ENCODE measurements at regions not wholly inside any gene's neighbourhood (a gene's known extent, or its start where the extent isn't known, plus 50 kb on each side); places are given as distances from the start of the nearest gene placed in this dataset.

GRCh38 chr2:16100006-16100405 is 159.7 kb downstream of the MYCN start:
- 94% methylated on average over 1 of the region's 1 CpG; no CpG with 5 or more reads in 1 of the 2 experiments for WGBS, 2 experiments (ENCODE audit: extremely low coverage in 1 of 2, insufficient coverage in 1 of 2, insufficient read length in 1 of 2, insufficient replicate concordance in 2 of 2, low coverage in 1 of 2, low lambda C conversion rate in 2 of 2, missing lambda C conversion rate in 1 of 2)
- no peak overlapping the region for H3K9ac ChIP-seq (replicated peaks in 1 of 4; ENCODE audit: extremely low read depth in 1 of 4, low read depth in 3 of 4, low read length in 3 of 4)
- no peak overlapping the region for H3K27ac ChIP-seq (ENCODE audit: low read depth, low read length)
- H3K79me2 ChIP-seq (ENCODE audit: control insufficient read depth in 1 of 2, insufficient read depth in 2 of 2, low read length in 2 of 2), result no peaks in the 10 kb centered on the region
- peak overlapping the region; percentile 1; the same call in 1 of the 2 replicates for H2BK15ac ChIP-seq (ENCODE audit: low read length)
- H3K9me3 ChIP-seq (ENCODE audit: insufficient read depth in 2 of 2, low read depth in 1 of 2, low read length in 1 of 2), result no peaks in the 10 kb centered on the region
- no peak overlapping the region for H3K14ac ChIP-seq (ENCODE audit: insufficient read length)
- H2AK5ac ChIP-seq (ENCODE audit: low read depth, low read length), result no peak overlapping the region
- no peak for DNase-seq (ENCODE audit: low read depth in 1 of 2, low spot score in 2 of 2)
- H2BK120ac ChIP-seq (replicated peaks; ENCODE audit: low read depth, low read length), result no peak overlapping the region
- POLR2A ChIA-PET (ENCODE audit: partially characterized antibody), result no interaction called here
- CTCF ChIA-PET (ENCODE audit: partially characterized antibody), result interaction anchor here (0.7 to 1.1 kb wide), 2 partner anchors 14 to 118 kb away, joined by 3 read pairs; no protein-coding TSS in a partner anchor
- H4K91ac ChIP-seq (replicated peaks; ENCODE audit: insufficient read length, low read length), result no peak overlapping the region
- H4K20me1 ChIP-seq (replicated peaks in 1 of 2; ENCODE audit: control insufficient read depth in 1 of 2, insufficient read depth in 2 of 2, low read length in 2 of 2), result no peaks in the 10 kb centered on the region
- H3K27me3 ChIP-seq (replicated peaks in 1 of 4; ENCODE audit: control insufficient read depth in 3 of 4, extremely low read depth in 1 of 4, insufficient read depth in 3 of 4, low read length in 3 of 4), result no peaks in the 10 kb centered on the region
- H4K5ac ChIP-seq (ENCODE audit: insufficient read length, low read depth, low read length), result no peak overlapping the region
- no peak overlapping the region; the same call in 1 of the 2 replicates for H2BK5ac ChIP-seq (ENCODE audit: low read depth, low read length)
- peaks cover 14 to 22% (median 18%) of the 10 kb centered on the region in 4 experiments for H3K4me1 ChIP-seq (replicated peaks in 1 of 4; ENCODE audit: control insufficient read depth in 3 of 4, insufficient read depth in 4 of 4, low read length in 3 of 4)
- no peaks in the 10 kb centered on the region for H3K36me3 ChIP-seq (ENCODE audit: control insufficient read depth in 2 of 4, insufficient read depth in 4 of 4, low read length in 3 of 4)
- no peak overlapping the region for H4K8ac ChIP-seq (ENCODE audit: extremely low read depth, insufficient read depth, low read length)
- FAIRE-seq, result no peak
- no peak overlapping the region for H3K56ac ChIP-seq (replicated peaks; ENCODE audit: insufficient read length, low read depth, low read length)
- no peak overlapping the region; the same call in 1 of the 2 replicates for H3K18ac ChIP-seq (ENCODE audit: extremely low read depth, low read length)
- no peak overlapping the region for H3K4me3 ChIP-seq (ENCODE audit: extremely low read depth in 1 of 4, insufficient read depth in 2 of 4, low read depth in 3 of 4, low read length in 4 of 4)
- H3K79me1 ChIP-seq (ENCODE audit: low read depth, low read length), result no peaks in the 10 kb centered on the region
- H3K23me2 ChIP-seq (ENCODE audit: low read depth, low read length), result peaks cover 1% of the 10 kb centered on the region
- H2AFZ ChIP-seq (ENCODE audit: low read length), result no peak overlapping the region
- no peak overlapping the region for H3K4me2 ChIP-seq (ENCODE audit: insufficient read depth in 1 of 2, low read depth in 2 of 2, low read length in 2 of 2)
- no peak overlapping the region for H3K23ac ChIP-seq (ENCODE audit: insufficient read length)
- peak overlapping the region; percentile 76; the same call in 1 of the 2 replicates for H2BK20ac ChIP-seq (ENCODE audit: low read length)
- peak overlapping the region; percentile 62; the same call in 1 of the 2 replicates for H2BK12ac ChIP-seq (ENCODE audit: low read depth, low read length)
- H3K4ac ChIP-seq (replicated peaks; ENCODE audit: insufficient read length, low read depth, low read length), result no peak overlapping the region
- TF ChIP-seq TAF1 (IDR thresholded peaks at IDR 0.05; ENCODE audit: low read depth, low read length) (no peak), CTBP2 (IDR thresholded peaks at IDR 0.05; ENCODE audit: borderline replicate concordance, insufficient read depth, insufficient read length, low read length) (no peak), SP2 (IDR thresholded peaks at IDR 0.05; ENCODE audit: low read length) (no peak), POLR2AphosphoS5 (IDR thresholded peaks at IDR 0.05; ENCODE audit: low read depth, low read length) (no peak), RBBP5 (IDR thresholded peaks at IDR 0.05; ENCODE audit: borderline replicate concordance, low read depth, low read length) (no peak), ZNF274 (IDR thresholded peaks at IDR 0.05; ENCODE audit: borderline replicate concordance, extremely low read depth, low read length) (no peak), GTF2F1 (IDR thresholded peaks at IDR 0.05; ENCODE audit: borderline replicate concordance, low read depth, low read length) (no peak), POLR2A (IDR thresholded peaks at IDR 0.05; ENCODE audit: control extremely low read depth in 1 of 2, low read depth in 2 of 2, low read length in 2 of 2) (no peak), SIN3A (conservative IDR thresholded peaks at IDR 0.05 in 1 of 2, IDR thresholded peaks at IDR 0.05 in 1 of 2; ENCODE audit: low read depth in 1 of 2, low read length in 2 of 2) (no peak), KDM4A (IDR thresholded peaks at IDR 0.05; ENCODE audit: low read depth, low read length, severe bottlenecking) (no peak), HDAC6 (IDR thresholded peaks at IDR 0.05; ENCODE audit: low read depth, low read length) (no peak), RNF2 (IDR thresholded peaks at IDR 0.05; ENCODE audit: borderline replicate concordance, low read depth, low read length, missing control alignments, poor library complexity, severe bottlenecking) (no peak), MAX (IDR thresholded peaks at IDR 0.05) (no peak), NANOG (IDR thresholded peaks at IDR 0.05; ENCODE audit: insufficient read depth, low read depth, low read length, poor library complexity, severe bottlenecking) (no peak)

Measured in H1 (cell line).